HG02973 (cell line): ENCODE measurements at regions not wholly inside any gene's neighbourhood (a gene's known extent, or its start where the extent isn't known, plus 50 kb on each side); places are given as distances from the start of the nearest gene placed in this dataset.
"Not testable (repeated sequence)": the region's sequence is repeated elsewhere in the genome, so short reads cannot be mapped to it uniquely, and the experiment has no call there.

ENCODE experiments used
- ATAC-seq: cut with Tn5 transposase; IDR thresholded peaks from one replicate; pipeline ENCODE4 v1.9.1; 2021; ENCODE audit warnings: moderate library complexity; ENCODE audit not compliant: unreplicated experiment

DNA sequence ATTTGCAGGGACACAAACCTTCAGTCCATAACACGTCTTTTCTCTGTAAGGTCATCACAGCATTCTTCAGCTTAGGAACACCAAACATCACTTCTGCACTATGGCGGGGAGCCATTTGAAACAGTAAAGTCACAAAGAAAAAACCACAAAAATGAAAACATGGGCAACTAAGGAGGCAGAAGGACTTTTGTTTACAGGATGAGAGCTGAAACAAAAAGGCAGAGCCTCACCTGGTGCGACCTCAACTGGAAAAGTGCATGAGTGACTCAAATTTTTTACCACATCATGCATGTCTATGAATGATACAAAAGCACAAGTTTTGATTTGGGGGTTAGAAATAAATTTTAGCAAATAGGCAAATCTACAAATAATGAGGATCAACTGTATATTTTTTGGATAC is 68.2 kb upstream of the TNFAIP3 start:
- ATAC-seq, result no peak

DNA sequence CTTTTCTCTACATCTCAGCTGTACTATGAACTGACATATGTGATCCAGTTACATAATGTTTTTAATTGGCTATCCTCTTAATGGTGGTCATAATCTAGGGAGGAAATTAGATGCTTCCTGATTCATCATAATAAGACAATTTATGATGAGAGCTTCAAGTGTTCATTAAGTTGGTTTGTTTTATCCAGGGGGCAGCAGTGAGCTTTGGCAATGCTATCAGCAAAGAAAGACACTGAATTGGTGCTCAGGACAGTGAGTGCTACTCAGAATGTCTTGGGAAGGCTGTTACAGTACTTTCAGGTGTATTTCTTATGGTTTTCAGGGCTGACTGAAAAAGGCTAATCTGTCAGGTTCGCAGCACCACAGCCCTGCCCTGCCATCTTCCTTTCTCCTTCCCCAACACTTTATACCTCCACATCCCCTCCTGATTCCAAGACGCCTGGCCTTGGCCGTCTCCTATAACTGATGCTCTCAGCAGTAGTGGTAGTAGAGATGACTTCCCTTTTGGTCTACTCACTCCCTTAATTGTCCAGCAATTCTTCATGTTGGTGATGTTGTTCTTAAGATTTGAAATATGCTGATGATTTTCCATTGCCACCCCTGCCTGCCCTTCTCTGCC is 67.0 kb upstream of the TNFAIP3 start:
- peak; percentile 52 for ATAC-seq

DNA sequence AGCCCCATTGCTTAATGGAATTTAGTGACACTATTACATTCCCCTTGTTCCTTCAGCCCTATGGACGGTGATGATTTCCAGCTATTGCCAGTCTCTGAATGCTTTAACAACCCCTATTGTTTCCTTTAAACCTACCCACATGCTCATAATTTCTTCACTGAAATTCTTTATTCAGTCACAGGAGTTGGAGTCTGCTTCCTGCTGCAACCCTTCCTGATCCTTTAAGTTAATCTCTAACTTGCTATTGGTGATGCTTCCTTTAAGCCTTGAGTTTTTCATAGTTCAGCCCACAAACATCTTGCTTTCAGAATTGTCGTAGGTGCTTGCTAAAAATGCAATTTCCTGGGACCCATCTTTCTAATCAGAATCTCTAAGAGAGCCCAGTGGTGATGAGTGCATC is 66.3 kb upstream of the TNFAIP3 start:
- ATAC-seq, result no peak

DNA sequence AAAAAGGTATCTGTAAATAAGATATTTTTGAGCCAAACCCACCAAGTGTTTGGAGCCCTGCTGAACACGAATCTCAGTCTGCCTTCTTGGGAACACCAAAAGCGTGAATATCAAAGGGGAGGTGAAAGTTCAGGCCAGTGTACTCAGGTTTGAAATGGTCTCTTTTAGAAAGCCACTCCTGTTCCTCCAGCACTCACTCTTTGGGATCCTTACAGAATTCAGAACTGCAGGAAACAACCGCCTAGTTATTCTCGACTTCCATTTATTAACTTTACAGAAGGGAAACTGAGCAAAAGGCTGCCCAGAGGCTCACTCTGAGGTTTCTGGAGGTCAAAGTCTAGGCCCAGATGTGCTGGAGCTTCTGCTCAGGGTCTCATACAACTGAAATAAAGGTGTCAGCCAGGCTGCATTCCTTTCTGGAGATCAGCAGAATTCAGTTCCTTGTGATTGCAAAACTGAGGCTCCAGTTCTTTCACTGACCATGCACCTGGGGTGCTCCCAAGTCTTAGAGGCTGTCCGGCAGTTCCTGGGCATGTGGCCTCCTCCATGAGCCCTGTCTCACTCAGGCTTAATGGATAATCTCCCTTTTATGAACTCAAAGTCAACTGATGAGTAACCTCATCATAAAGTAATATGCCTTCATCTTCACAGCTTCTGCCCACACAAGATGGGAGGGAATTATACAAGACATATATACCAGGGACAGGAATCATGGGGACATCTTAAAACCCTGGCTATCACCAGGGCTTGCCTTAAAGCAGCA is 65.5 kb upstream of the TNFAIP3 start:
- no peak for ATAC-seq

DNA sequence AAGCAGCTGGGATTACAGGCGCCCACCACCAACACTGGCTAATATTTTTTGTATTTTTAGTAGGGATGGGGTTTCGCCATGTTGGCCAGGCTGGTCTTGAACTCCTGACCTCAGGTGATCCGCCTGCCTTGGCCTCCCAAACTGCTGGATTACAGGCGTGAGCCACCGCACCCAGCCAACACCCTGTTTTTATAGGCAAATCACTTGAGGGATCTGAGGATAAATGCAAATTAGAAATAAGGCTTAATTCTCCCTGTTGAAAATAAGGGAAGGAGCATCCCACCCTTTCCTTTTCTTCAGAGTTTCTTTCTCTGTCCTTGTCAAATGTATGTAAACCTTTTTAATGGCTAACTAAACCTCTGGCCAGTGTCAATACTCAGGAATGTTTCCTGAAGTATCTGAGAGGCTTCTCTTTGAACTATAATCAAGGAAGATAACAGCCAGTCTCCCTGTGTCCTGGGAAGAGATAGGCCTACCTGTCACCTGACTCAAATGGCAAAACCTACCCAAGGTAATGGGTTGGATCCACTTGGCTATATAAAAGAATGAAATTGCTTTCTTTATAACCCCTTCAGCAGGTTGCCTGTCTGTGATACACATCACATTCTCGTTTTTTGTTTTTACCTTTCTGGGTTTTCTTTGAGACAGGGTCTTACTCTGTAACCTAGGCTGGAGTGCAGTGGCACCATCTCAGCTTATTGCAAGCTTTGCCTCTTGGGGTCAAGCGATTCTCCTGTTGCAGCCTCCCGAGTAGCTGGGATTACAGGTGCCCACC is 64.5 kb upstream of the TNFAIP3 start:
- no peak for ATAC-seq

DNA sequence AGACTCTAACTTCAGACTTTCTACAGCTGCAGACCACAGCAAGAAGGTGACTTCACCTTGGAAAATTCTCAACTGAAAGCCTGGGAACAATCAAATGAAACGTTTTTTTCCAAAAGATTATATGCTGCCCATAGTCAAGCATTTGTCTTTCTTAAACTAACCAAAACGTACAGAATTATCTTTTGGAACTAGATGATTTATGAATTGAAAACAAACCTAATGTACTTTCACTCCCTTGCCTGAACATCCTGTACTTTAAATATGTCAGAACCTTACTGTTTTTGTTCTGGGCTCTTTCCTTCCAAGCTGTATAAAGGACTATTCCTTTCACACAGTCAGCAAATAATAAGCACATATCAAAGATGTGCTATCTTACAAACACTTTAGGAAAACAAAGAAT is 62.4 kb upstream of the TNFAIP3 start:
- no peak for ATAC-seq

DNA sequence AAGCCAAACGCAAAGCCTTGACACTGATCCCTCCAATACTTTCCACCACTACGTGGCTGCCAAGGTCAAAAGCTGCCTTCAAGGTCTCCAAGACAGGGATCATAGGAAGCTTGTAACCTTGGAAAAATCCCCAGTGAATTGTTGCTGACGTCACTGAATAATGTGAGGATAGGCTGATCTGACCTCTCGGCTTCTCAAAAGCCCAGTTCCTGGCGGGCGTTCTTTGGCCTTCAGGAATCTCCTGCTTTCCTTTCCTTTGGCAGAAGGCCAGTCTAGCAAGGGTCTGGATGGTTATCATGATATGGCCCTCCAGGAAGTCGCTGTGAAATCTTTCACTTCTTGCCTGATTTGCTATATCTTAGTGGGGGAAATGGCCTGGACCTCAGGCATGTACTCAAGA is 61.4 kb upstream of the TNFAIP3 start:
- no peak for ATAC-seq

DNA sequence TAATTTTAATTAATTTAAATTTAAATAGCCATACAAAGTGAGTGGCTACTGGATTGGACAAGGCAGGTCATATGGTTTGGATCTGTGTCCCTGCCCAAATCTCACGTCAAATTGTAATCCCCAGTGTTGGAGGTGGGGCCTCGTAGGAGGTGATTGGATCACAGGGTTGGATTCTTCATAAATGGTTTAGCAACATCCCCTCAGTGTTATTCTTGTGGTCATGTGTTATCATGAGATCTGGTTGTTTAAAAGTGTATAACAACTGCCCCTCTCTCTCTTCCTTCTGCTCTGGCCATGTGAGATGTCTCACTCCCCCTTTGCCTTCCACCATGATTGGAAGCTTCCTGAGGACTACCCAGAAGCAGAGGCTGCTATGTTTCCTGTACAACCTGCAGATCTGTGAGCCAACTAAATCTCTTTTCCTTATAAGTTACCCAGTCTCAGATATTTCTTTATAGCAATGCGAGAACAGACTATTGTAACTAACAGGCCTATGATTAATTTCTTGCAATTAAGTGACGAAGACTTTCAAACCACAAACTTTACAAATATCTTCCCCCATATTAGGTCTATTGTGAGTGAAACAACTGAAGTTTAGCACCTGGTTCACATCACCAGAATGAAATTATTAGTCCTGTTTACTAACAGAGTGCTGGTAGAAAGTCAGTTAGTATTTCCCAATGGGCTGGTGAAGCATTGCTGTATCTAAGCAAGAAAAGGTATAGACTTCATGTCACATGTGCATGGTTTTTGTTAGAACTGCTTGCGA is 60.0 kb upstream of the TNFAIP3 start:
- ATAC-seq, result no peak

DNA sequence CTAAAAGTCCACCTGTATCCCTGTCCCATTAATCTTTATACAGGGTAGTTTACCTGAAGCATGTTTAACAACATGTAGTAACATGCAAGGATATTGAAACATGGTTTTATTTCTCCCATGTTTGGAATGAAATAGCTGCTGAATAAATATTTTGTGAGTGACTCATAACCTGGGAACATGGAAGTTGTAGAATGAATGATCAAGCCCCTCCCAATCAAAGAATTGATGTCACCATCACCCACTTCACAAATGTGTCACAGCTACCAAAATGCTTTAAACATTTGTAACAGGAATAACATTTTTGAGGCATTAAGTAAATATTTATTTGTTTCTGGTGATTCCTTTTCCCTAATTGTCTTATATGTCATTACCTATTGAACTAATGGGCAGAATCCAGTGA is 58.9 kb upstream of the TNFAIP3 start:
- ATAC-seq, result no peak

DNA sequence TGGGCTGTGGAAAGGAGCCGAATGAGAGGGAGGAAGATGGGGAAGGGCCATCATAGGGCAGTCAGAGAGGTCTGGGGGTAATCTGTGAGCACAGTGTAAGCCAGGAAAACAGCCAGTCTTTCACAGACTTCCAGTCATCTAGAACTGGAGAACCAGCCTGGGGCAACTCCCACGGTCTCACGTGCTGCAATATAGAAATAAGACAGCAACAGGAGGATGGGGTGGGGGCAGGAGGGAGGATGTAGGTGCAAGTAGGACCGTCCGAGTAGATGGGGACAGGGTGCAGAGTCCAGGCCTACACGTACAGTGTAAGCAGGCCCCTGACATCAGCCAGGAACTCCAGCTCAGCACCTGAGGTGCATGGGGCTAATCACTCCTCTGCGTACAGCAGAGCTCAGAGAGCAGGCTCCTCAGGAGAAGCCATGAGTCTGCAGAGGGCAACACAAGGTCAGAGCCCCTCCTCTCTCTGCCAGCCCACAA is 58.2 kb upstream of the TNFAIP3 start:
- ATAC-seq, result no peak

DNA sequence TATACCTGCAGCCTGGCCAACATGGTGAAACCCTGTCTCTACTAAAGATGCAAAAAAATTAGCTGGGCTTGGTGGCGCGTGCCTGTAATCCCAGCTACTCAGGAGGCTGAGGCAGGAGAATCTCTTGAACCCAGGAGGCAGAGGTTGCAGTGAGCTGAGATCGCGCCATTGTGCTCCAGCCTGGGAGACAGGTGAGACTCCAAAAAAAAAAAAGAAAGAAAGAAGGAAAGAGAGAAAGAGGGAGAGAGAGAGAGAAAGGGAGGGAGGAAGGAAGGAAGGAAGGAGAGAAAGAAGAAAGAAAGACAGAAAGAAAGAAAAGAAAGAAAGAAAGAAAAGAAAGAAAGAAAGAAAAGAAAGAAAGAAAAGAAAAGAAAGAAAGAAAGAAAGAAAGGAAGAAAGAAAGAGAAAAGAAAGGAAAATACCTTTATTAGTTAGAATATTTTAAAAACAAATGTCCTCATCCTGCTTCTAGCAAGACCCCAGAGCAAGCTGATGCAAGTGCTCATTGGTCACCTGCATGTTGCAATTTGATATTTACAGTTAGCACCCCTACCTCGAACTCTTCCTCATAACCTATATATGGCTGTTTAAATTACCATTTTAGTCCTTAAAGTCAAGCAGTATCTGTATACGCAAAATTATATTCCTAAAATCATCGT is 57.0 kb upstream of the TNFAIP3 start:
- ATAC-seq, result not testable (repeated sequence)

DNA sequence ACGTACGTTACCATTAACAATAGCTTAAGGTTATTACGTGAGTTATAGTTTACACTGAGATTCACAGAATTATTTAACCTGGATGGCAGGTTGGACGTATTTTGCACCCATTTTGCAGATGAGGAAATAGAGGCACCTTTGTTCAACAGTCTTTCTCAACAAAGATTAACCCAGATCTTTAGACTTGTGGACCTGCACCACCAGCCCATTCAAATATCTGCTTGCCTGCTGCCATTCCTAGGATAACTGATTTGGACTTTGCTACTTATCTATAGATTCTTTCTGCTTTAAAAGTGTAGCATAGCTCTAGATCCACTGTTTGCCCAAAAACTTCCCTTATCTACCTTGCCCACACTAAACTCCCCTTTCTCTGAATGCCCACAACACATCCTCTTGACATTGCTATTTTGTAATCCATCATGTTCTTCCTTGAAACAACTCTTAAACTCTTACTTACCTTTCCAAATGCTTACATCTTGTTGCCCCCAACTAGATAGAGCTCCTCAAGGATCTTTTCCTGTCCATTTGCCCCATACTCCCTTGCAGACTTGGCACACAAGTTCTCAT is 56.4 kb upstream of the TNFAIP3 start:
- no peak for ATAC-seq

DNA sequence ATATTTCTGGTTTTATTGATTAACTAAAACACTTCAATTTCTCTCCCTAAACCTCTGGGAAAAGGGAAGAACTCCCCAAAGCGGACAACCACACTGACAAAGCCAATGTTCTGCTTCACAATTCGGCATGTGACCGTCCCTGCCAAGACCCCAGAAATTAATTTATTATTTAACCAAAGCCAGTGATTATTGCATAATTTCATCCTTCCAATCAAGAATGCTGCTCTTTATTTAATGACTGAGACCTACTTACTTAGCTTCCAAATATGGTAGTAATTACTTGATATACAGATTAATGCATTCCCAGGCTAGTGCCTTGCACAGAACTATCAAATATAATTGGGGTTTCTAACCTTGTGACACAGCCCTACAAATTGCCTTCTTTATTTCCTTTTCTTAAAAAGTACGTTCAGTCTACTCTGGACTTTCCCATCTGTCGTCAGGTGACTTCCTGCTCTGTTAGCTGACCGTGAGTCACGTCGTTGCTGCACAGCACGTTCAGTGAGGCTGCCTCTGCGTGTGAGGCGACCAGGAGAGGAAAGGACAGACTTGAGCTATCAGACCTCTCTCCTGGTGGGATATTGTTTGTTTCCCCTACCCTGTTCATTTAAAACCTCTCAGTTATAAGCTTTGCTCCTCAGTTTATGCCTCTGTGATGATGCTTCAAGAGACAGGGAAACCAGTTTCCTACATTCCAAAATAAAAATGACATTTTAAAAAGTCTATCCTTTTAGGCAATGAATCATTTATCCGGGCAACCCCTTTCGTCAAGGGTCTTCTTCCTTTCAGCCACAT is 55.7 kb upstream of the TNFAIP3 start:
- peak; percentile 96 for ATAC-seq

DNA sequence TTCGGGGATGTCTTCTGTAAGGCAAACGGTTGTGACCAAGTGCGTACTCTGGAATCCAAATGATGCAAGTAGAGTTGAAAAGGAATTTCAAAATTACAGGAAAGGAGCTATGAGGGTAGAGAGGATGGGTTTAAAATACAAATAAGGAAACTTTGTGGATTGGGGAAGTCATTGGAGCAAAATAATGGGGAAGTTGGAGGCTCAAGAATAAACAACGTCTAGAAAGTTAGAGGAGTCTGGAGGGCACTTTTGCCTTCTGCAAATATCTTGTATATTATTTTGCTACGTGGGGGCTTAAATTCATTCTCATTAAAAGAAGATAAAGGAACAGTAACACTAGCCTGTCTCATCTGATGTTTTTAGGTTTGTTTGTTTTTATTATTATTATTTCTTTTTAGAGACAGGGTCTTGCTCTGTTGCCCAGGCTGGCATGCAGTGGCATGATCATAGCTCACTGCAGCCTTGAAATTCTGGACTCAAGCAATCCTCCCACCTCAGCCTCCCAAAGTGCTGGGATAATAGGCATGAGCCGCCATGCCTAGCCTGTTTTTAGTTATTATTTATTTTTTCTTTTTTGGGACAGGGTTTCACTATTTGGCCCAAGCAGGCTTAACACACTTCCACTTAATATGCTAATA is 55.0 kb upstream of the TNFAIP3 start:
- ATAC-seq, result no peak

DNA sequence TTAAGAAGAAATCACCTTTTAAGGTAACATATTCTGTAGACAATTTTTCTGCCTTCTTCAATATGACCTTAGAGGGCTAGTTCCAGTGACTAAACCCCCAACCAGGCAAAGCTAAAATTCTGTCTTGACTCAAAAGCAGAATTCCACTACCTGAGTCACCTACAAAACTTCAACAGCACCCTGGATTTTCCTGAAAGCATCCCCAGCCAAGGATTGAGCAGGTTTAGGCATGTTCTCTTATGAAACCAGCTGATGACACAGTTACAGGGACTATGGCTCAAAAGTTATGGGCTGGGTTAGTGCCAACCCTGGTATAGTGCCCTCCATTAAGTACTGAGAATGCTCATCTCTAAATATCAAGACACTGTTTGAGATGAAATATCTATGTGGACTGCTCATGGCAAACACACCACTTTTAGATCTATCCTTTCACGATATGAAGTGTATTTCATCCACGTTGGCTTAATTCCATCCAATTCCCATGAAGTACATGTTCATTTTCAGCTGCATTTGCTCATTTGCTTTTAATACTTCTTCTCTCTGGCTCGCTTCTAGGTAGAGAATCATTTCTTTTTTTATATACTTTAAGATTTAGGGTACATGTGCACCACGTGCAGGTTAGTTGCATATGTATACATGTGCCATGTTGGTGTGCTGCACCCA is 53.6 kb upstream of the TNFAIP3 start:
- ATAC-seq, result no peak

DNA sequence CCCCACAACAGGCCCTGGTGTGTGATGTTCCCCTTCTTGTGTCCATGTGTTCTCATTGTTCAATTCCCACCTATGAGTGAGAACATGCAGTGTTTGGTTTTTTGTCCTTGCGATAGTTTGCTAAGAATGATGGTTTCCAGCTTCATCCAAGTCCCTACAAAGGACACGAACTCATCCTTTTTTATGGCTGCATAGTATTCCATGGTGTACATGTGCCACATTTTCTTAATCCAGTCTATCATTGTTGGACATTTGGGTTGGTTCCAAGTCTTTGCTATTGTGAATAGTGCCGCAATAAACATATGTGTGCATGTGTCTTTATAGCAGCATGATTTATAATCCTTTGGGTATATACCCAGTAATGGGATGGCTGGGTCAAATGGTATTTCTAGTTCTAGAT is 53.0 kb upstream of the TNFAIP3 start:
- not testable (repeated sequence) for ATAC-seq

DNA sequence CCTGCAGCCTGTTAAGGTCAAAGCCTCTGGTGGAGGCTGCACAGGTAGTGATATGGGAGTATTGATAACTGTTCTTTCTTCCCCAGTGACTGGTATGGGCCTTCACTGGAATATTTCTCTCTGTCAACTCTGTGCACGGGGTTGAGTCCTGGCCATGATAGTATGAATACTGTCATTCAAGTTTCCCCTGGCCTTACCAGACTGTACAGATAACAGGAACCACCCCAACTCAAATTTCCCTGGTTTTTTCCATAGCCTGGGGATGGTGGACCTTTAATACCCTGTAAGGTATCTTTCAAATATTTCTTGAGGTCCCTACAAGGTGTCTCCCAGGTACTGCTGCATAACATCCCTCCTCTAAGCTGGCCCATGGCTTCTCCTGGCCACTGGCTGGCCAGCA is 51.4 kb upstream of the TNFAIP3 start:
- no peak for ATAC-seq

DNA sequence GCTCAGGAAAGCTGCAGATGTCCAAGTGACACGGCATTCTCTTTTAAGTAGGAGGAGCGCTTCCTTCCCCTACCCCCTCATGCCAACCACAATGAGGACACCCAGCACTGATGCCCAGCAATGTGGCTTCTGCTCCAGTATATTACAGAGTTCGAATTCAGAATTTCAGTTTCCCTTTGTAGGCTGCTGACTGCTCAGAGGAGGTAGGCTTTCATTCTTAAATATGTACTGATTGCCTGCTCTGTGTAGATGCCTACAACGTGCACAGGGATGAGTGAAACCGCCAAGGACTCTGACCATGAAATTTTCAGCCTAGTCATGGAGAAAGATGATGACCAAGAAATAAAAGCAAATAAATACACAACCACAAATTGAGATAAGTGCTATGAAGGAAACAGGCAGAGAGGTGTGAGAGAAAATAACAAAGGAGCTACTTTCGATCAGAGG is 50.9 kb upstream of the TNFAIP3 start:
- no peak for ATAC-seq
